ENCODE measurements at regions not wholly inside any gene's neighbourhood (a gene's known extent, or its start where the extent isn't known, plus 50 kb on each side); places are given as distances from the start of the nearest gene placed in this dataset.

- TF ChIP-seq CTCF (IDR thresholded peaks at IDR 0.05) (no peak), EP300 (IDR thresholded peaks at IDR 0.05) (no peak)
Observed at GRCh38 chr5:14048434-14048833, 94.7 kb upstream of the TRIO start.
